KOPT-K1 (cell line): ENCODE measurements at regions not wholly inside any gene's neighbourhood (a gene's known extent, or its start where the extent isn't known, plus 50 kb on each side); places are given as distances from the start of the nearest gene placed in this dataset.

Source experiments
- H3K27ac ChIP-seq: fragments of 200-600 bp; sonication (generic); 2 replicates; pipeline ENCODE4 v1.5.1; 2016; ENCODE audit warnings: antibody characterized with exemption, mild to moderate bottlenecking, low read depth, low read length; ENCODE audit not compliant: poor library complexity, severe bottlenecking
- H3K36me3 ChIP-seq: fragments of 200-600 bp; sonication (generic); 2 replicates; pipeline ENCODE4 v1.5.1; 2017; ENCODE audit warnings: antibody characterized with exemption, mild to moderate bottlenecking, low read length, moderate library complexity; ENCODE audit not compliant: insufficient read depth
- H3K9me3 ChIP-seq: fragments of 200-600 bp; sonication (generic); 2 replicates; pipeline ENCODE4 v1.5.1; 2017; ENCODE audit warnings: antibody characterized with exemption, low read length, mild to moderate bottlenecking; ENCODE audit not compliant: insufficient read depth, poor library complexity, severe bottlenecking

GRCh38 chr21:31580866-31581276 is 78.6 kb upstream of the SOD1 start:
- Histone ChIP-seq H3K27ac (no peak overlapping the region), H3K9me3 (no peaks in the 10 kb centered on the region), H3K36me3 (no peaks in the 10 kb centered on the region)

GRCh38 chr21:31577271-31577670 is 82.2 kb upstream of the SOD1 start:
- H3K36me3 ChIP-seq: no peaks in the 10 kb centered on the region
- H3K9me3 ChIP-seq: peaks cover 7% of the 10 kb centered on the region
- H3K27ac ChIP-seq: no peak overlapping the region

- no peaks in the 10 kb centered on the region for H3K36me3 ChIP-seq
- H3K27ac ChIP-seq: no peak overlapping the region
- H3K9me3 ChIP-seq: peaks cover 7% of the 10 kb centered on the region
Measured at GRCh38 chr21:31576428-31576827, 83.1 kb upstream of the SOD1 start.

GRCh38 chr21:31573217-31573616 is 86.3 kb upstream of the SOD1 start:
- Histone ChIP-seq H3K27ac (no peak overlapping the region), H3K9me3 (peaks cover 7% of the 10 kb centered on the region), H3K36me3 (no peaks in the 10 kb centered on the region)

GRCh38 chr21:31571879-31572278 is 87.6 kb upstream of the SOD1 start:
- Histone ChIP-seq H3K9me3 (peaks cover 7% of the 10 kb centered on the region), H3K27ac (no peak overlapping the region), H3K36me3 (no peaks in the 10 kb centered on the region)

GRCh38 chr21:31570824-31571566 is 88.5 kb upstream of the SOD1 start:
- Histone ChIP-seq H3K36me3 (no peaks in the 10 kb centered on the region), H3K27ac (no peak overlapping the region), H3K9me3 (peaks cover 7% of the 10 kb centered on the region)

- no peaks in the 10 kb centered on the region for H3K36me3 ChIP-seq
- no peak overlapping the region for H3K27ac ChIP-seq
- H3K9me3 ChIP-seq: no peaks in the 10 kb centered on the region
Measured at GRCh38 chr21:31566611-31567010, 92.9 kb upstream of the SOD1 start.

- no peak overlapping the region for H3K27ac ChIP-seq
Measured at GRCh38 chr21:31566064-31566463, 93.4 kb upstream of the SOD1 start.

GRCh38 chr21:31564439-31564838 is 95.1 kb upstream of the SOD1 start:
- Histone ChIP-seq H3K36me3 (no peaks in the 10 kb centered on the region), H3K9me3 (no peaks in the 10 kb centered on the region), H3K27ac (no peak overlapping the region)

More at GRCh38 chr21:31566064-31566463, 93.4 kb upstream of the SOD1 start:
- Histone ChIP-seq H3K36me3 (no peaks in the 10 kb centered on the region), H3K9me3 (no peaks in the 10 kb centered on the region)

- Histone ChIP-seq H3K36me3 (no peaks in the 10 kb centered on the region), H3K9me3 (no peaks in the 10 kb centered on the region), H3K27ac (no peak overlapping the region)
Measured at GRCh38 chr21:31560479-31560878, 99.0 kb upstream of the SOD1 start.

GRCh38 chr21:31559368-31560119 is 99.9 kb upstream of the SOD1 start:
- Histone ChIP-seq H3K27ac (peak overlapping the region; percentile 65), H3K36me3 (no peaks in the 10 kb centered on the region), H3K9me3 (no peaks in the 10 kb centered on the region)

- peak overlapping the region; percentile 65 for H3K27ac ChIP-seq
- H3K9me3 ChIP-seq: no peaks in the 10 kb centered on the region
- H3K36me3 ChIP-seq: no peaks in the 10 kb centered on the region
Measured at GRCh38 chr21:31558962-31559367, 100.5 kb upstream of the SOD1 start.

GRCh38 chr21:31558189-31558961 is 101.1 kb upstream of the SOD1 start:
- Histone ChIP-seq H3K36me3 (no peaks in the 10 kb centered on the region), H3K9me3 (no peaks in the 10 kb centered on the region), H3K27ac (peak overlapping the region; percentile 65)

- H3K27ac ChIP-seq: peak overlapping the region; percentile 65
- no peaks in the 10 kb centered on the region for H3K36me3 ChIP-seq
- no peaks in the 10 kb centered on the region for H3K9me3 ChIP-seq
Measured at GRCh38 chr21:31557421-31558188, 101.9 kb upstream of the SOD1 start.
